Lower leg skin (tissue), 4 donors: ENCODE measurements at regions not wholly inside any gene's neighbourhood (a gene's known extent, or its start where the extent isn't known, plus 50 kb on each side); places are given as distances from the start of the nearest gene placed in this dataset.

Experiments
- DNase-seq, 2 donors: peaks; one replicate each; pipeline ENCODE4 v3.0.0-alpha.2; 2019; ENCODE audit warnings: low spot score in 2 of 2
- H3K4me3 ChIP-seq: fragments of 200-600 bp; sonication (generic); 2 replicates; pipeline ENCODE4 v1.5.1; 2017; ENCODE audit warnings: mild to moderate bottlenecking, low read depth; ENCODE audit not compliant: poor library complexity, severe bottlenecking
- CTCF ChIP-seq, 3 donors: fragments of 450-650 bp; IDR thresholded peaks; one replicate each; pipeline ENCODE4 v1.5.1; 2016; ENCODE audit warnings: antibody characterized with exemption in 3 of 3, mild to moderate bottlenecking in 3 of 3, moderate library complexity in 2 of 3
- POLR2A ChIP-seq, 2 donors: fragments of 450-650 bp; IDR thresholded peaks; one replicate each; pipeline ENCODE4 v1.6.1; 2016 to 2017; ENCODE audit warnings: antibody characterized with exemption in 2 of 2, mild to moderate bottlenecking in 1 of 2, moderate library complexity in 1 of 2
- WGBS, 2 donors: methylation state at CpG; one replicate each; pipeline ENCODE4 v1.1.5; 2018; 5-methylcytosine and 5-hydroxymethylcytosine counted together
- intact Hi-C: fragments of 100-400 bp; cut with DNase I; formaldehyde crosslinking; loops from one replicate; pipeline ENCODE4 v1.15.0; 2023; ENCODE audit warnings: low total_unique reads

- no peak for DNase-seq
- WGBS, 2 donors, result 34 to 35% methylated on average over 4 of the region's 4 CpGs
- no peak overlapping the region for H3K4me3 ChIP-seq
- no peak for TF ChIP-seq POLR2A (IDR thresholded peaks at IDR 0.05)
- TF ChIP-seq CTCF (IDR thresholded peaks at IDR 0.05), result no peak
- intact Hi-C loops, result no loop called here
Measured at GRCh38 chr5:74105126-74105780, 479.3 kb downstream of the ARHGEF28 start.

- TF ChIP-seq CTCF (IDR thresholded peaks at IDR 0.05) (no peak), POLR2A (IDR thresholded peaks at IDR 0.05) (no peak)
- WGBS, 2 donors, result 84 to 85% methylated on average over 15 of the region's 15 CpGs
- no peak overlapping the region for H3K4me3 ChIP-seq
- DNase-seq, result no peak
- intact Hi-C loops, result no loop called here
Measured at GRCh38 chr5:74103131-74104023, 477.4 kb downstream of the ARHGEF28 start.

GRCh38 chr5:74100268-74100665, 474.3 kb downstream of the ARHGEF28 start:
- no peak for TF ChIP-seq CTCF (IDR thresholded peaks at IDR 0.05)
- 92 to 100% methylated on average over 1 of the region's 1 CpG for WGBS, 2 donors
- intact Hi-C loops, result no loop called here
- no peak for DNase-seq
- no peak overlapping the region for H3K4me3 ChIP-seq

GRCh38 chr5:74099538-74100267, 473.7 kb downstream of the ARHGEF28 start:
- TF ChIP-seq CTCF (IDR thresholded peaks at IDR 0.05), result no peak
- no peak for TF ChIP-seq POLR2A (IDR thresholded peaks at IDR 0.05)
- no peak for DNase-seq
- 92 to 93% methylated on average over 3 of the region's 3 CpGs for WGBS, 2 donors
- intact Hi-C loops, result no loop called here
- no peak overlapping the region for H3K4me3 ChIP-seq

- no peak for DNase-seq
- no peak overlapping the region for H3K4me3 ChIP-seq
- no peak for TF ChIP-seq CTCF (IDR thresholded peaks at IDR 0.05)
- TF ChIP-seq POLR2A (IDR thresholded peaks at IDR 0.05), result no peak
- intact Hi-C loops, result no loop called here
Measured at GRCh38 chr5:74098941-74099340, 472.9 kb downstream of the ARHGEF28 start.
